Upper lobe of right lung (tissue), 1 donor: ENCODE measurements at regions not wholly inside any gene's neighbourhood (a gene's known extent, or its start where the extent isn't known, plus 50 kb on each side); places are given as distances from the start of the nearest gene placed in this dataset.

ENCODE experiments used
- ATAC-seq: fragments of 200-7000 bp; cut with Tn5 transposase; one replicate; pipeline ENCODE4 v1.9.1; 2020; ENCODE audit warnings: mild to moderate bottlenecking, moderate library complexity
- DNase-seq: peaks from one replicate; pipeline ENCODE4 v3.0.0-alpha.2; 2020
- H3K27ac ChIP-seq: fragments of 200-600 bp; one replicate; pipeline ENCODE4 v1.8.0; 2022
- H3K27me3 ChIP-seq: fragments of 200-600 bp; one replicate; pipeline ENCODE4 v1.8.0; 2022; ENCODE audit warnings: mild to moderate bottlenecking
- H3K36me3 ChIP-seq: fragments of 200-600 bp; one replicate; pipeline ENCODE4 v1.8.0; 2022
- H3K4me1 ChIP-seq: fragments of 200-600 bp; one replicate; pipeline ENCODE4 v1.8.0; 2022
- H3K4me3 ChIP-seq: fragments of 200-600 bp; one replicate; pipeline ENCODE4 v1.8.0; 2022; ENCODE audit warnings: mild to moderate bottlenecking
- H3K9me3 ChIP-seq: fragments of 200-600 bp; one replicate; pipeline ENCODE4 v1.8.0; 2022
- intact Hi-C: fragments of 100-400 bp; cut with DNase I; formaldehyde crosslinking; loops from one replicate; pipeline ENCODE4 v1.11.0; 2022
- TF ChIP-seq, protein P1 (sequence below): fragments of 200-600 bp; IDR thresholded peaks from one replicate; pipeline ENCODE4 v1.8.0; 2022; ENCODE audit warnings: antibody characterized with exemption
- donor health status: DM: no; HTN: yes; CAD: no; lungs with severe emphysema.

DNA sequence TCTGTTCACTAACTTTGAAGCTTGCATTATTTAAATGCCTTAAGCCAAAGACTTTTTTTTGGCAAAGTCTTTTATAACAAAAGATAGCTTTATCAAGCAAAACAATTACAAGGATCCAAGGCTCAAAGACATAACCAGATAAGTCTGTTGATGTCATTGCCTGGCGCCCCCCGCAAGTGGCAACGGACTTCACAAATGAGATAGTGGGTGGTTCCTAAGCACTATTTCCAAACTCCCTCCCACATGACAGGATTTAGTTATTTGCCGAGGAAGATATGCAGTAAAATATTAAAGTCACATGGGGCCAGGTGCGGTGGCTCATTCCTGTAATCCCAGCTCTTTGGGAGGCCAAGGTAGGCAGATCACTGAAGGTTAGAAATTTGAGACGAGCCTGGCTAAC, 194.2 kb upstream of the DDI1 start:
- H3K27me3 ChIP-seq: no peaks in the 10 kb centered on the region
- DNase-seq: no peak
- H3K27ac ChIP-seq: no peak overlapping the region
- H3K4me3 ChIP-seq: no peak overlapping the region
- no peaks in the 10 kb centered on the region for H3K9me3 ChIP-seq
- no peak for ATAC-seq
- no peaks in the 10 kb centered on the region for H3K36me3 ChIP-seq
- intact Hi-C loops: no loop called here
- TF ChIP-seq, protein P1, sequence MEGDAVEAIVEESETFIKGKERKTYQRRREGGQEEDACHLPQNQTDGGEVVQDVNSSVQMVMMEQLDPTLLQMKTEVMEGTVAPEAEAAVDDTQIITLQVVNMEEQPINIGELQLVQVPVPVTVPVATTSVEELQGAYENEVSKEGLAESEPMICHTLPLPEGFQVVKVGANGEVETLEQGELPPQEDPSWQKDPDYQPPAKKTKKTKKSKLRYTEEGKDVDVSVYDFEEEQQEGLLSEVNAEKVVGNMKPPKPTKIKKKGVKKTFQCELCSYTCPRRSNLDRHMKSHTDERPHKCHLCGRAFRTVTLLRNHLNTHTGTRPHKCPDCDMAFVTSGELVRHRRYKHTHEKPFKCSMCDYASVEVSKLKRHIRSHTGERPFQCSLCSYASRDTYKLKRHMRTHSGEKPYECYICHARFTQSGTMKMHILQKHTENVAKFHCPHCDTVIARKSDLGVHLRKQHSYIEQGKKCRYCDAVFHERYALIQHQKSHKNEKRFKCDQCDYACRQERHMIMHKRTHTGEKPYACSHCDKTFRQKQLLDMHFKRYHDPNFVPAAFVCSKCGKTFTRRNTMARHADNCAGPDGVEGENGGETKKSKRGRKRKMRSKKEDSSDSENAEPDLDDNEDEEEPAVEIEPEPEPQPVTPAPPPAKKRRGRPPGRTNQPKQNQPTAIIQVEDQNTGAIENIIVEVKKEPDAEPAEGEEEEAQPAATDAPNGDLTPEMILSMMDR: no peak
- no peaks in the 10 kb centered on the region for H3K4me1 ChIP-seq

DNA sequence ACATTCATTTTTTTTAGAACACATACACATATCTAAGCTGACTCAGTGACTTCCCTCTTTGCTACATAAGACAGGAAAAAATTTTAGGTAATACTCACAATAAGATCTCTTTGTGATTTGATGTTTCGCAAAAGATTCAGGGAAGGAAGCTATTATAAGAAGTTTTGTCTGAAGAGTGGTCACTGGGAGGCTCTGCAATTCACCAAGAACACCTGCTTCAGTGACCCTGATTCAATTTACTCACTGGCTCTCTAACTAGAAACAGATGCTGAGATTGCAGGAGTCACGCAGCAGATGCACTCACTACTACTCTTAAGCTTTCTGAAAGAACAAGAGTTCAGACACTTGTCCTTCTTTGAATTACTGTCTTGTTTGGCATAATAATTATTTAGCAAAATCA, 193.6 kb upstream of the DDI1 start:
- ATAC-seq (no peak), DNase-seq (no peak)
- TF ChIP-seq, protein P1: no peak
- no peaks in the 10 kb centered on the region for H3K9me3 ChIP-seq
- no peaks in the 10 kb centered on the region for H3K36me3 ChIP-seq
- H3K4me1 ChIP-seq: no peaks in the 10 kb centered on the region
- no peaks in the 10 kb centered on the region for H3K27me3 ChIP-seq
- no peak overlapping the region for H3K27ac ChIP-seq
- intact Hi-C loops: no loop called here
- no peak overlapping the region for H3K4me3 ChIP-seq

- H3K4me1 ChIP-seq: no peaks in the 10 kb centered on the region
- H3K9me3 ChIP-seq: no peaks in the 10 kb centered on the region
- H3K4me3 ChIP-seq: no peak overlapping the region
- H3K27ac ChIP-seq: no peak overlapping the region
- no peaks in the 10 kb centered on the region for H3K36me3 ChIP-seq
- H3K27me3 ChIP-seq: no peaks in the 10 kb centered on the region
- ATAC-seq: no peak
- intact Hi-C loops: no loop called here
- TF ChIP-seq, protein P1: no peak
- no peak for DNase-seq
Measured at GRCh38 chr11:103844327-103845215, 191.9 kb upstream of the DDI1 start.

GRCh38 chr11:103845331-103845730, 191.1 kb upstream of the DDI1 start:
- no peak for ATAC-seq
- intact Hi-C loops: no loop called here
- H3K27ac ChIP-seq: no peak overlapping the region
- no peaks in the 10 kb centered on the region for H3K36me3 ChIP-seq
- TF ChIP-seq, protein P1: no peak
- H3K9me3 ChIP-seq: no peaks in the 10 kb centered on the region
- no peaks in the 10 kb centered on the region for H3K4me1 ChIP-seq
- DNase-seq: no peak
- no peaks in the 10 kb centered on the region for H3K27me3 ChIP-seq
- H3K4me3 ChIP-seq: no peak overlapping the region

GRCh38 chr11:103848686-103849085, 187.8 kb upstream of the DDI1 start:
- Histone ChIP-seq H3K9me3 (no peaks in the 10 kb centered on the region), H3K36me3 (no peaks in the 10 kb centered on the region), H3K4me1 (no peaks in the 10 kb centered on the region), H3K4me3 (no peak overlapping the region), H3K27me3 (no peaks in the 10 kb centered on the region), H3K27ac (no peak overlapping the region)
- DNase-seq: no peak
- intact Hi-C loops: no loop called here
- ATAC-seq: no peak
- TF ChIP-seq, protein P1: no peak
